TTC549 (cell line): ENCODE measurements at regions not wholly inside any gene's neighbourhood (a gene's known extent, or its start where the extent isn't known, plus 50 kb on each side); places are given as distances from the start of the nearest gene placed in this dataset.

ENCODE experiments used
- FAIRE-seq: peaks from 2 replicates; lab custom pipeline; 2012; peaks lifted over from hg19 to GRCh38; lab: Jason Lieb, UNC

DNA sequence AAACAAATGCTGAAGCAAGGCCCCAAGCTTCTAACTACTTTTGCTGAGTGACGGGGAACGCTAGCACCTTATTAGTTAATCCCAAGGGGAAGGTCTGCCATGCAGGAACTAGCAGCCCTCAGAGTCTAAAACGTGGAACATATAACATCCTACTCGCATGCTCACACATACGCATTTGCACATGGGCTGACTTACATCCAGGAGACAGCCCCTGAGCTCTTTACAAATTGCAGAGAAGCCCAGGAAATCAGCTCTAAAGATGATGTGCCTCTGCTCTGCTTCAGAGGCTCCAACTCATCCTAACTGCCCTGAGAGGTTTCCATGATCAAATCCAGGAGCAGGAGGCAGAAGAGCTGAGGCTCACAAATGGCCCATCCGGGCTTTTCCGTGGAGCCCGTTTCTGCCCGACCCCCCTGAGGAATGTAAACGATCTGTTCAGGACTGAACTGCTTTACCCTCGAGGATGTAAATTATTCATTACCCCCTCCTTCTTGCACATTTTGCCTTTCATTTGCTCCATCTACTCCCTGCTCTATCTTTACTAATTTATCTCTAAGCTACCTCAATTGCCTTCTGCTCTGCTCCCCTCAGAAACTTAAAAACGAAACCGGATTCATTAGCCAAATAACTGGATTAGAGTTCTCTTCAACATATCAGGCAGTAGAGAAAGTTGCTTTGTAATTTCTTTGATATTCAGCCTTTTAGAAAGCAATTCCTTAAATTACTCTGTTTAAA lies 141.9 kb upstream of the CCDC54 start:
- FAIRE-seq: no peak

DNA sequence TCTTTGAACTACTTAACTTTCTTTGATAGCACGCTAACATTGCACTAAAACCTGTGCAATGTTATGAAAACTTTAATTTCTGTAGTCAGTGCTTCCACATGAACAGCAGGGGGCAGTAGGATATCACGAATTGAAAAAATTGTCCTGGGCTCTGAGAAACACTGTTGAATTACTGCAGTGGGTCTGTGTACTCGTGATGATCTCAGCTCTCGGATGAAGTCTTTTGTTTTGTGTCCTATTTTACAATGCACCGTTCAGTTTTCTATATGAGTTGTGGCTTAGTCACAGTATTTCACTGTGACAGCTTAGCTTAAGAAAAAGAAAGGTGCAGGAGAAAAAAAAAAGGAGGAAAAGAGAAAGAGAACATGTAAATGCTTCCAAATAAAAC lies 141.3 kb upstream of the CCDC54 start:
- peak; percentile 94 for FAIRE-seq

DNA sequence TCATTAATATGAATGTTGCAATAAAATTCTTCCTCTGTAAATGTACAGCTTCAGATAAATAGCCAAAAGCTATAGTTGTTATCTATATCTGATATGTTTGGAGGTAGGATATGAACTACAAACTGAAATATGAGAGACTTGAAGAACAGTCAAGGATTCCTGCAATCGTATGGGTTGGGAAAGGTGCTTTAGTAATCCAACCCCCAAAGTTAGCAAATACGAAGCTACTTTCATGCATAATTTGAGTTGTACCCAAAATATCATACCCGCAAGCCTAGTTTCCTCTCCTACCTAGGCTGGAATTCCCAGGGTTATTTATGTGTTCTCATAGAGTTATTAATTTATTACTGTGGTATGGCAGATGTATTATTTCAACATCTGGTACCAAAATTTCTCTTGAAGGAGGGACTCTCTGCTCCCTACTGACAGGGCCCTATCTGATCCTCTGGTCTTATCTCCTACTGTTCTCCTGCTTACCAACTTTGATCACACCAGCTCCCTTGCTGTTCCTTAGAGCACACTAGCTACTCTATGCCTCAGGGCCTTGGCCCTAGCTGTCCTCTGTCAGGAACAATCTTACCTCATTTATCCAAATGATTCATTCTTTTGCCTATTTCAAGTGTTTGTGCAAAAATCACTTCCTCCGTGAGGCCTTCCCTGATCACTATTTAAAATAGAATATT lies 140.4 kb upstream of the CCDC54 start:
- FAIRE-seq: no peak

DNA sequence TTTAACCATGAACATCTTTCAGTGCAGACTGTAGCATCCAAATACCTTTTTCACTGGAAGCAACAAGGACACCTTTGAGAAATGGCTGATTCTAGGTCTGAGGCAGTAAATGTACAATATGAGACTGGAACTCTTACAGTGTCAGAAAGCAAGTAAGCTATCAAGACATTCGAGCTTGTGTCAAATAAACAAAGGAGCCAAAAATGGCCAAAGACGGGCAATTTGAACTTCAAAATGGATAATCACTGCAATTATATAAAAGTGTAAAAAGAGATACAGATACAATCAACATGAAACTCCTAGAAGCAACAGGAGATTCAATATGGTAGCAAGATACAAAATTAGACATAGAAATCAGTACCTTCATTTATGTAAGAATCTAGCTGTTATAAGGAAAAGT lies 138.5 kb upstream of the CCDC54 start:
- no peak for FAIRE-seq

DNA sequence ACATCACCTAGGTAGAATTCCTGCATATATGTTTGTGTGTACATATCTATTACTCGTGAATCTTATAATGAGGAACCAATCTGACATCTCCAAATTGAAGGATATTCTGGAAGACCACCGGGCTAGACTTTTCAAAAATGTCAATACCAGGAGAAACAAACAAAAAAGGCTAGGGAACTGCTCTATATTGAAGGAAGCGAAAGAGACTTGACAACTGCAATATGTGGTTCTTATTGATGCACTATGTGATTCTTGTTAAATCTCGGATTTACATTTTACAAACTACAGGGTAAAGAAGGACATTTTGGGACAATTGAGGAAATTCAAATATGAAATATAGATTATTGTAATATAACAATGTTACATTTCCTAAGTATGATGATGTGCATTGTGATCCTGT lies 137.5 kb upstream of the CCDC54 start:
- no peak for FAIRE-seq

DNA sequence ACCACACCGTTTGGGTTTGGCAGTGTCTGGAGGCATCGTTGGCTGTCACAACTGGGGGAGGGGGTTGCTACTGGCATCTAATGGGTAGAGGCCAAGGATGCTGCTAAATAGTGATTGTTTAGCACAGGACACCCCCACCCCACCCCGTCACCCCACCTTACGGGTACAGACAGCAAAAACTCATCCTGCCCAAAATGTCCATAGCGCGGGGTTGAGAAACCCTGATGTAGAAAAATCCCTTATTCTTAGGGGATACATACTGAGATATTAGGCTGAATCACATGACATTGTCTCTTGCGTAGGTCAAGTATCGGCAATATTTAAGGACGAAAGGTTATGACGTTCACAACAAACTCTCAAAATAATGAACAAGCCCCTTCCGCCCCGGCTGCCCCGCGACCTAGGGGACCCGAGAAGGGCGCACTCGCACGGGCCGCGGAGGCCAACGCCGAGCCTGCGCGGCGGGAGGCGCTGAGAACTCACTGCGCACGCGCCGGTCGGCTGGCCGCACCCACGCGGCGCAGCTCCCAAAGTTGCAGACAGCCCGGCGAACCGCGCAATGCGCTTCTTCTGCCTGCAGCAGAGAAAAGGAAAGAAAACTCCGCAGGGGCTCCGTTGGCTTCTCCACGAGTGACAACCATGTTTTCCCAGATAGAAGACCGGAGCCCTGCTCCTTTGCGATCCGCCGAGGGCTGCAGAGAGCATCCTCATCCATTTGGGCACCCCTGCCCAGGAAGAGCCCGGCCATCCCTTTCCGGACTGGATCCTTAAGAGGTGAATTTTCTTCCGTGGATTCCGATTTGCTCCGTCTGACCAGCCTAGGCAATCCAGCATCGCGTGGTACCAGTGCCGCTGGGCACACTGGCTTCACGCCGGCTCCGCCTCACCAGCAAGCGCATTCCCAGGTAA lies 136.8 kb upstream of the CCDC54 start:
- FAIRE-seq: no peak

DNA sequence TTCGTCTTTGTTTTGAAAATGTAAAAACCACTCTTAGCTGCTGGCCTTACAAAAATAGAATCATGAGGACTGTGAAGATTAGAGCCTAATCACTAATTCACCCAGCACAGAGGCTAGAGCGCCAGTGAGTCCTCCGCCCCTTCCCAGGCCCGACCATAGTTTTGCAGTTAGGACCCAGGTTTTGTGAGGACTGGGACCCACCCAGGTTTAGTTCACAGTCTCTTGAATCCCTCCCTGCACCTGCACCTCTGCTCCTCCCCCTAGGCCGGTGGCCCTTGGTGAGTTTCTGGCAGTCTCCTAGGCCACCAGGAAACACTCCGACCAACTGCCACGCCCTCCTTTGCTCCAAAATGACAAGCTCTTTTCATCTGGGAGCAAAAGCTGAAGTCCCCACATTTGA lies 136.0 kb upstream of the CCDC54 start:
- FAIRE-seq: no peak

DNA sequence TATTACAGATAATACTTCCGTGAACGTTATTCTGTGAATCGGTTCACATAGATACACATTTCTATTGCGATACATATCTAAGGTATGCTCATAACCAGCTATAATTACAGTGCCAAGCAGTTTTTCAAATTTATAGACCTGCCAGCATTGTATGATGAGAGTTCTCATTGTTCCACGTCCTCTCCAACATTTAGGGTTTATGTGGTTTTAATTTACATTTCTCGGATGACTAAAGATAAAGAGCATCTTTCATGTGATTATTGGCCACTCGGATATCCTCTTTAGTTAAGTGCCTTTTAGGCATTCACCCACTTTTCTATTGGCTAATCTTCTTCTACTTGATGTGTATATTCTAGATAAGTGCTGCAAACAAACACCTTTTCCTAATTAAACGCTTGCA lies 134.7 kb upstream of the CCDC54 start:
- FAIRE-seq: no peak

DNA sequence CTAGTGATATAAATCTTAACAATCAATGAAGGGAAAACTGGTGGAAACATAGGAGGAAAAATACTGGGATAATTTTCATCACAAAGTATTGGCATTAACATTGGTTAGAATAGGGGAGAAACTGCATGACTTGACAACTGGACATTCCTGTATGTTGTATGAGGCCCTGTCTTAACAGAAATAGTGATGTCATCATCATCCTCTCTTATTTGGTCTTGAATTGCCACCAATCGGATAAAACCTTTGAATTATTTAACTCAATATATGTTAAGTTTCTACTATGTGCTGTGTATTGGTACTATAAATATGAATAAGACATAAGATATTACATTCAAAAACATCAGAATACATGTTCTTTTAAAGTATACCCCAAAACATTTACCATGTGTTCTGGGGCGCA lies 130.1 kb upstream of the CCDC54 start:
- no peak for FAIRE-seq

DNA sequence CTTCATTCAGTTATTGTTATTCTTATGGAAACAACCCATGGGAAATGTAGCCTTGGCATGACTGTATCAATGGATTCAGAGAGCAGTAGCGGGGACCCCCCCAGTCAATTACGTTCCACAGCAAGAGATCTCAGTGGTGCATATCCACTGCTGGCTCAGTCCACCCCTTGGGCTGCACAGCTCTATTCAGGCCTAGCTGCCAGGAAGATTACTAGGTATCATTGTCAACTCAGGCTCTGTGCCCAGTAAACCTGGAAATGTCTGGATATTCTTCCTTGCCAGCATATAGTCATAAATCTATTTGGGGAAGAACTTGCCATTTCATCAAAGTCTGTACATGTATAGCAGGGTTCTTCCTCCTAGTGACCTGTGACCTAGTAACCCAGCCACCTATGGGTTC lies 128.1 kb upstream of the CCDC54 start:
- FAIRE-seq: no peak

DNA sequence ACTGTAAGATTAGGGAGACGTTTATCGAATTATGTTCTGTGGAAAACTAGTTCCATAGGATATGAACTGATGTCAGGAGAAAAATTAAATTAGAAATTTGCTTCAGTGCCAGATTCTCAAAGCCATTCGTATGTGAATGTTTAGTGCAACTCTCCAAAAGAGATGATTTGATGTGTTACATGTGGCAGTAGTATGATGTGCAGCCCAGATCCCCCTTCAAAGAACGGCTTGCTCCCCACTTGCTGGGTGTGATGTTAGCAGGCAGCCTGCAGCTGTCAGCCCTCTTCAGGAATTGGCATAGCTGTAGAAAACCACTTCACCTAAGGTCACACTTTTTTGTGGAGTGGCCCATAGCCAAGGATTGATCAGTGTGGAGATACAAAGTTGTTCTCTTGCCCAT lies 127.0 kb upstream of the CCDC54 start:
- FAIRE-seq: no peak

DNA sequence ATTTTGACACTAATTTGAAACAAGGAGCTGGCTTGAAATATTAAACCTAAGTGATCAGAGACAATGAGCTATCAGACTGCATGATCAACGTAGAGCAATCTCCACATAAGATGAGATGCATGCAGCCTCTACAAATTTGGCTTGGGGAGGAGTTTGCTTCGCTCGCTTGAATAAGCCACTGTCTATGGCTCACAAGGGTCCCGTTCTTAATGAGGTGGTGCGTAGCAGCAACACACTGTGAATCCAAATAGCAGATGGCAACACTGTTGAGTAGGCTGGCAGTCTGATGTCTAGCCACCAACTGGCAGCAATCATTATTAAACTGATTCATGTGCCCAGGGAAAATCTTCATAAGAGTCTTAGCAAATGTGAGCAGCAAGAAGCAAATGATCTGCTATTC lies 125.4 kb upstream of the CCDC54 start:
- FAIRE-seq: no peak

DNA sequence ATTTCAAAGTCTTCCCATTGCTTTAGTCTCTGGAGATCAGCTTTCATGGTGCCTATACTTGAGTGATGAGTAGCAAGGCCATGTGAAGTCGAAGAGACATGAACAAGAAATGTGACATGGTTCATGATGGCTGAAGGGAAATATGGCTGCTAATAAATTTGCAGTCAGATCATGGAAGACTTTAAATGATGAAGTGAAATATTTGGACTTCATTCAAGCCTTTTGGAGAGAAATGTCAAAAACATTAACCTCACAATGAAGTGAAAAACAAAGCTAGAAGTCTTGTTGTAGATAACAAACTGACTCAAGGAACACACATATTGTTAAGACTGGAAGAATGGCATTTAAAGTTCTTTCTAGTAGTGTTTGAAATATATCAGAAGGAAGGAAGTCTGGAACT lies 120.3 kb upstream of the CCDC54 start:
- no peak for FAIRE-seq

DNA sequence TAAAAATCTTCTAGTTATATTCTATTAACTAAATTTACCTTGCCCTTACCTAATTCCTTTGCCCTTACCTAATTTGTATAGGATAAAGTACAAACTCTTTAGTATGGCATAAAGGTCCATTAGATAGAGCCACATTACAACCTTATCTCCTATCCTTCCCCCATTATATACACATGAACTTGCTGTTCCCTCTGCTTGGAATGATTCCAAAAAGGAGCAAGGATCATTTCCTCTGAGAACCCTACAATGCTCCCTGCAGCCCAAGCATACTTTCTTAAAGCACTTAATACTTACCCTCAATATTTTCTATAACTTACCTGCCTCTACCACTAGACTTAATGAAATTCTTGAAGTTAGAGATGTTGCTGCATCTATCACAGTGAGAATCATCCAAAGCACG lies 118.9 kb upstream of the CCDC54 start:
- no peak for FAIRE-seq

DNA sequence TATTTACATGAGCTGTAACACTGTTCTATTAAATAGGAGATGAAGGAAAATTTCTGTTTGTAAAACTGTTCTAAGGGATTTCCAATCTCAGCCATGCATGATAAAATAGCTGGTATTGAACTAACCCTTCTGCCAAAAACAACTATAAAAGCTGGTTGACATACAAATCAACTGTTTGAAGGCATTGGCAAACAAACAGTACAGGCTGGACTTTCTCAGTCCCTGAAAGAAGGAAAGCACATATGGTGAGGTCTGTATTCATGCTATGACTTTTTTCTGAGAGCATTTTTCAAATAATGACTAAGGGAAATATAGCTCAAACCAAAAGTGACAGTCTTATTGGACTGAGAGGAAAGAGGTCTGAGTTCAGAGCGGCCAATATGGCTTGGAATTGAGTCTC lies 117.0 kb upstream of the CCDC54 start:
- FAIRE-seq: no peak

DNA sequence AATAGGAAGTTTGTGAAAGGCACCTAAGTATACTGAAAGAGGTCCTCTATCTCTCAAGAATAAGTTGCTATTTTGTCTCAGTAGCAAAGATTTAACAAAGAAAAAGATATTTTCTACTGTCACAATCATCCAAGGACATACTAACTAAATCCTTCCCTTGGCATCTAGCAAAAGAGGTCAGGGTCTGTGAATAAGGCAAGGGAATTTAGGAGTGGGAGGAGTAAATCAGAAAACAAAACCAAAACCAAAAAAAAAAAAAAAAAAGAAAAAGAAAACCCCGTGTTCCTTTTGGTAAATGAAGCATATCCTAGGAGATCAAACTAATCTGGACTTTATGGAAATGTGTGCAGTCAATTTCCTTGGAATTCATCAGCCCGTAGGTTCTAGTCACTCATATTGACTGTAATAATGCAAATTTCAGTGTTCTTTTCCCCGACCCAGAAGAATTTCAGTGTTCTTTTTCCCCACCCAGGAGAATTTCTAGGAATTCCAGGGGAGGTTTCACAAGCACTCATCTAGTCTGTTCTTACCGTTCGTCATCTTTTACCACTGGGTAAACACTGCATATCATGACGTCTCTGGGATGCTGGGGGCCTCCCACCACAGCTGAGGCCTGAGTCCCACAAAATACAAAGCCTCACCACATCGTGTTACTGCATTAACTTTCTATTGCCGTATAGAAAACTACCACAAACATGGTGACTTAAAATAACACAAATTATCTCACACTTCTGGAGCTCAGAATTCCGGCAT lies 113.8 kb upstream of the CCDC54 start:
- FAIRE-seq: no peak

DNA sequence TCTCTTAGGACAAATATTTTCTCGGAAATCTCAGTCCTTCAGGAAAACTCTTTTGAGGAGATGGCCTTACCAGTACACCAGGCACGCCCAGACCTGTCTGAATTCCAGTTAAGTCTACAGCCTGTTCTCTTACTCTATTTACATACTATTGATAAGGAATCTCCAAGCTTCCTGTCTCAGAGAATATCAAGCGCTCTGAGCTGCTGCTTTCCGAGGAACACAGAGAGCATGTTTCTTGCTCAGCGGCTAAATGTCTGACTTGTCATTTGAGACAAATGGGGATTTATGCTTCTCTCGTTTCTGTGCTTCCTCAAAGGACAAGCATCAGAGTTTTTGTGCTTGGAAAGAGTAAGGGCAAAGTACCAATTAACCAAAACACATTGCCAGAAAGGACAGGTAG lies 112.4 kb upstream of the CCDC54 start:
- no peak for FAIRE-seq

DNA sequence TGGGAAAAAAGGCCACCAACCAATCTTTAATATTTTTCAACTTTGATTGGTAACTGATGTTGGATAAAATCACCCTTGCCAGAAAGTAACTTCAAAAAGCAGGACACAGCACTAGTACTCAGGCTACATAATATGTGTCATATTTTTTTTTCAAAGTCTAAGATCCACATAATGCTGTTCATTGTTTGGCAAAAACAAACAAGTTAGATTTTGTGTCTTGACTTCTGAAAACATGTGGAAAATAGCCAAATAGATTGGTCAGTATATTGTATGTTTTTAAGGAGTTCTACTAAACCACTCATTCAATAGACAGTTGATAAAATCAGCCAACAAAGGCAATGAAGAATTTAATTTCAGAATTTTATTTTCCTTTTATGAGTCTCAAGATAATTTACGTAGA lies 111.7 kb upstream of the CCDC54 start:
- FAIRE-seq: no peak

DNA sequence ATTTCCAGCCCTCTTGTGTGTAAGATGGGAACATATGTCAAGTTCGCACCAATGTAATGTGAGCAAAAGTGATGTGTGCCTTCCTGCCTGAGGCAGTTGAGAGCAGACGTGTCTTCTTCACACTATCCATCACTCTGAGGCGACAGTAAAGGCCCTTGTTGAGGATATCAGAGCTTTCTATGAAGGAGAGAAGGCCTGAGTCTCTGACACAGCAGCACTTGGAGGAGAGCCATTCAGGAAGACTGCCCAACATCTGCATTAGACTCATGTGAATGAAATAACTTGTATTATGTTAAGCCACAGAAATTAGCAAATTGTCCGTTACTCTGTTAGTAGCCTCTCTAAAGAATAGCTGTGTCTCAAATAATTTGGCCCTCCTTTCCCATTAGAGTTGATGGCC lies 108.8 kb upstream of the CCDC54 start:
- no peak for FAIRE-seq

DNA sequence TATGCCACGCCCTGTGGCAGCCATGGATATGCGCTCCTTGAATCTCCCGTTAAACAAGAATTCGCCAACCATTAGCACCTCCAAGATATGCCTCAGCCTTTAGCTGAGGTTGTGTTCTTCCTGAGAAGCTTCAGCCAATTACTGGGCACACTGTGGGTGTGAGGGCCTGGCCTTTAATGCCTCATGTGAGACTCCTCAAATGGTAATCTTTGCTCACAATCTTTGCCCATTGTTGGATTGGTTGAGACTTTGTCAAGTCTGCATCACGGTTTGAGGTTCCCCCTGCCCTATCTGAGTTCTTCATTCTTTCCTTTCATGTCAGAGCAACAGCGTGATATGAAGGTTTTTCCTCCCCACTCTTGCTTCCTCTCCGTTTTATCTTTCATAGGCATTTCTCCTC lies 108.1 kb upstream of the CCDC54 start:
- FAIRE-seq: no peak

DNA sequence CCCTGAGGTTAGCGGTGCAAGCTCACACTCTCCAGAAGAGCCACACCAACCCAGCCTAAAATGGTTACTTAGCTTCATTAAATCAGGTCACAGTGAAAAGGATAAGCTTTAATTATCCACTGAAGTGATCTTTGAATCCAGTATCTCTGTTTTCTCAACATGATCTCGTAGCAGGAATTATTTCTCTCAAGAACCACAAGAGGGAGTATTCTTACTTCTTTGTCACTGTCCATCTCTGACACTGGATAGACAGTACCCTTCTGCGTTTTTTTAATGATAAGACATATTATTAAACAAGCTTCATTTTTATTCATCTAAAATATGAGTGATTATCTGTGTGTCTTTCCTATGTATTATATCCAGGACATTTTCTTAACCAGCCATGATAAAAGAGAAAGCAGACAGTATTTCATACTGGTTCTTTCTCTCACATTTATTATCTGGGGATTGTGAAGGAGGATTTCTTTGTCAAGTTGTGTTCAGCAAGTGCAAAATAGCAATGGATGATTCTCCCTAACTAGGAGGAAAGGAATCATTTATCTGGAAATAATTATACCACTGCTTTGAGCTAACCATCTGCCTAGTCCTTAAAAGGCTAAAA lies 105.4 kb upstream of the CCDC54 start:
- FAIRE-seq: peak; percentile 57

DNA sequence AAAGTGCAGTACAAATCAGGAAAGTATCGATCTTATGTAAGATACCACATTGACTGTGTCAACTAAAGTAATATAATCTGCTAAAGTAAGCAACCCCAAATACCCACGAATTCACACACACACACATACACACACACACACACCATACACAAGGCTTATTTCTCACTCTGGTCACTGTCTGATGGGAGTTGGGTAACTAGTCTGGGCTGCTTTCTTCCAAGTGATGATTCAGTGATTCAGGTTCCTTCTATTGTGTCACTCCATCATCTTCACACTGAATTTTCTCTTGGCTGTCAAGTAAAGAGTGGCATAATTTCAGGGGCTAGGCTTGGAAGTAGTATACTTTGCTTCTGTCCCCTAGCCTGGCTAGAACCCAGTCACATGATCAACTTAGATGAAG lies 104.8 kb upstream of the CCDC54 start:
- FAIRE-seq: no peak
